ENCODE measurements at regions not wholly inside any gene's neighbourhood (a gene's known extent, or its start where the extent isn't known, plus 50 kb on each side); places are given as distances from the start of the nearest gene placed in this dataset.

DNA sequence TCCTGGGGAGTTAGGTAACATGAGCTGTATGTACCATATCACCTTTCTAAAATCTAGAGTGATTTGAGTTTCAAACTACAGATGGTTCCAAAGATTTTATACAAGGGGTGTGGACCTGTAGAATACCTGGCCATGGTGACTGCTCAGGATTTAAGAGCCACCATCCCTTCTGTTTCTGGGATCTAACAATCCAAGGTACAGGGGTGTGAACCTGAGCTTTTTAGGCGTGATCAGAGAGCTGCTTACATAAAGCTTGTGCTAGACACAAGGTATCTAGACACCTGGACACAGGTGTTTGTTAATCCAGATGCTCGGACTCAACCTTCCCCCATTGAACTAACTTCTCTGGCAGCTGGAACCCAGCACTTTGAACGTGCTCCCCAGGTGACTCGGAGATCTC, 516.4 kb downstream of the RPS24 start:
- Histone ChIP-seq H3K4me3 (no peak overlapping the region), H3K9me3 (no peaks in the 10 kb centered on the region), H3K27me3 (no peaks in the 10 kb centered on the region), H3K36me3 (no peaks in the 10 kb centered on the region)
- DNase-seq: no peak

GRCh38 chr10:78550716-78551115, 517.1 kb downstream of the RPS24 start:
- no peaks in the 10 kb centered on the region for H3K27me3 ChIP-seq
- no peak for DNase-seq
- H3K36me3 ChIP-seq: no peaks in the 10 kb centered on the region
- H3K4me3 ChIP-seq: no peak overlapping the region
- no peaks in the 10 kb centered on the region for H3K9me3 ChIP-seq

GRCh38 chr10:78551184-78552005, 517.4 kb upstream of the ZMIZ1 start:
- H3K27me3 ChIP-seq: no peaks in the 10 kb centered on the region
- no peak overlapping the region for H3K4me3 ChIP-seq
- no peaks in the 10 kb centered on the region for H3K9me3 ChIP-seq
- DNase-seq: no peak
- H3K36me3 ChIP-seq: no peaks in the 10 kb centered on the region

- Histone ChIP-seq H3K27me3 (no peaks in the 10 kb centered on the region), H3K36me3 (no peaks in the 10 kb centered on the region), H3K9me3 (no peaks in the 10 kb centered on the region), H3K4me3 (no peak overlapping the region)
- peak; percentile 82 for DNase-seq
These were observed 516.4 kb upstream of the ZMIZ1 start for GRCh38 chr10:78552261-78552811.

DNA sequence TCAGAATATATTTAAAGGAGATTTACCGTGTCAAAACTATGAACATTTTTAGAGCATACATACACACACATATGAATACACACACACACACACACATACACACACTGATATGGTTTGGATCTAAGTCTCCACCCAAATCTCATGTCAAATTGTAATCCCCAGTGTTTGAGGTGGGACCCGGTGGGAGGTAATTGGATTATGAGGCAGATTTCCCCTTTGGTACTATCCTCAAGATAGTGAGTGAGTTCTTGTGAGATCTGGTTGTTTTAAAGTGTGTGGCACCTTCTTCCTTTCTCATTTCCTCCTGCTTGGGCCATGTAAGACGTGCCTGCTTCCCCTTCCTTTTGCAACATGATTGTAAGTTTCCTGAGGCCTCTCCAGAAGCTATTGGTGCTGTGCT, 515.0 kb upstream of the ZMIZ1 start:
- DNase-seq: no peak
- Histone ChIP-seq H3K9me3 (no peaks in the 10 kb centered on the region), H3K27me3 (no peaks in the 10 kb centered on the region), H3K4me3 (no peak overlapping the region), H3K36me3 (no peaks in the 10 kb centered on the region)

- Histone ChIP-seq H3K9me3 (no peaks in the 10 kb centered on the region), H3K36me3 (no peaks in the 10 kb centered on the region), H3K27me3 (no peaks in the 10 kb centered on the region), H3K4me3 (no peak overlapping the region)
- no peak for DNase-seq
These were observed 513.6 kb upstream of the ZMIZ1 start for GRCh38 chr10:78555128-78555527.

GRCh38 chr10:78556705-78557432, 511.9 kb upstream of the ZMIZ1 start:
- H3K27me3 ChIP-seq: no peaks in the 10 kb centered on the region
- DNase-seq: no peak

GRCh38 chr10:78557433-78557925, 511.3 kb upstream of the ZMIZ1 start:
- no peak overlapping the region for H3K4me3 ChIP-seq
- H3K27me3 ChIP-seq: no peaks in the 10 kb centered on the region
- H3K9me3 ChIP-seq: no peaks in the 10 kb centered on the region
- no peak for DNase-seq
- no peaks in the 10 kb centered on the region for H3K36me3 ChIP-seq

More at GRCh38 chr10:78556705-78557432, 511.9 kb upstream of the ZMIZ1 start:
- Histone ChIP-seq H3K4me3 (no peak overlapping the region), H3K36me3 (no peaks in the 10 kb centered on the region), H3K9me3 (no peaks in the 10 kb centered on the region)

DNA sequence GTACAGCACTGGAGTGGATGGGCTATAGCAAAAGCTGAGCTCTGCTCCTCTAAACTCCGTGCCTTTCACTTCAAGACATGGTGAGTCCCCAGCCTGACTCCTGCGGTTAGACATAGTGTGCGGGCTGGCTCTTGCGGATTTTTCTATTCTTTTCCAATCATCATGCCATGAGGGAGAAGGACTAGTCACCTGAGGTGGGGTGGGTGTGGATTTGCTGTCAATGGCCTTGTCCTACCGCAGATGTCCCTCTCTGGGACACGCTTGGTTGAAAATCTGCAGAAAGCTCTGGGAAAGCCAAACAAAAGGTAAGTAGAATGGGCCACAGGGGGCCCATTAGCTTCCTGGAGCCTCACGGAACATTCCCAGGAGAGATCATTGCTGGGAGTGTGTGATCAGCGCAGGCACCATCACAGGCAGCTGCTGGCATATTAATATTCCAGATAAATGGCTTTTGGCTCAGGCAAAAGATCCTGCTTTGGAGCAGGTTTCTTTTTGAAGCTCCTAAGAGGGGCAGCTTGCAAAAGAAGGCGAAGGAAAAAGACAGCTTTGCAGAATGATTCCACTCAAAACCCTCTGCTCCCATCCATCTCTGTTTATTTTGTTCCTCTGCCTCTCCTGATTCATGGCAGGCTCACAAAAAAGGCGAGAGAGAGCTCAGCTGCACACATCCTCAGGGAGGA, 509.0 kb upstream of the ZMIZ1 start:
- no peaks in the 10 kb centered on the region for H3K36me3 ChIP-seq
- no peaks in the 10 kb centered on the region for H3K27me3 ChIP-seq
- no peaks in the 10 kb centered on the region for H3K9me3 ChIP-seq
- DNase-seq: no peak
- H3K4me3 ChIP-seq: no peak overlapping the region

DNA sequence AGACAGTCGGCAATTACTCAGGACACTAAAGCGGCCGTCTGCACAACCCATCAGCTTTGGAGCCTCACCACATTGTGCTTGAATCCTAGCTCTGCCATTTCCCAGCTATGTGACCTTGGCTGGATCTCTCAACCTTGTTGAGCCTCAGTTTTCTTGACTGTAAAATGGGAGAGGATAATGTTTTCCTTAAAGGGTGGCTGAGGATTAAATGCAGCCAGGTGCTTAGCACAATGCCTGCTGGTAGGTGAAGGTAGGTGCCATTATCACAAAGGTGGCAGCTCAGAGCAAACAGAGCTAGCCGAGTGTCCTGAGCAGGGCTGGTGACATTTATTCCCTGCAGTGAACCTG, 508.5 kb upstream of the ZMIZ1 start:
- Histone ChIP-seq H3K27me3 (no peaks in the 10 kb centered on the region), H3K9me3 (no peaks in the 10 kb centered on the region), H3K36me3 (no peaks in the 10 kb centered on the region), H3K4me3 (no peak overlapping the region)
- no peak for DNase-seq

GRCh38 chr10:78563314-78563713, 505.5 kb upstream of the ZMIZ1 start:
- DNase-seq: no peak
- Histone ChIP-seq H3K9me3 (no peaks in the 10 kb centered on the region), H3K4me3 (no peak overlapping the region), H3K36me3 (no peaks in the 10 kb centered on the region), H3K27me3 (no peaks in the 10 kb centered on the region)

GRCh38 chr10:78565841-78566240, 502.9 kb upstream of the ZMIZ1 start:
- no peak overlapping the region for H3K4me3 ChIP-seq
- H3K27me3 ChIP-seq: no peaks in the 10 kb centered on the region
- no peaks in the 10 kb centered on the region for H3K36me3 ChIP-seq
- no peak for DNase-seq
- no peaks in the 10 kb centered on the region for H3K9me3 ChIP-seq

- DNase-seq: no peak
- Histone ChIP-seq H3K27me3 (no peaks in the 10 kb centered on the region), H3K36me3 (no peaks in the 10 kb centered on the region), H3K9me3 (no peaks in the 10 kb centered on the region), H3K4me3 (no peak overlapping the region)
These were observed 502.3 kb upstream of the ZMIZ1 start for GRCh38 chr10:78566284-78567111.

GRCh38 chr10:78567680-78568455, 500.9 kb upstream of the ZMIZ1 start:
- no peaks in the 10 kb centered on the region for H3K27me3 ChIP-seq
- H3K36me3 ChIP-seq: no peaks in the 10 kb centered on the region
- no peaks in the 10 kb centered on the region for H3K9me3 ChIP-seq
- no peak for DNase-seq
- no peak overlapping the region for H3K4me3 ChIP-seq

GRCh38 chr10:78568620-78569019, 500.1 kb upstream of the ZMIZ1 start:
- no peaks in the 10 kb centered on the region for H3K27me3 ChIP-seq

More at GRCh38 chr10:78568620-78569019, 500.1 kb upstream of the ZMIZ1 start:
- Histone ChIP-seq H3K36me3 (no peaks in the 10 kb centered on the region), H3K4me3 (no peak overlapping the region), H3K9me3 (no peaks in the 10 kb centered on the region)
- no peak for DNase-seq
